GM19328 (cell line): ENCODE measurements at regions not wholly inside any gene's neighbourhood (a gene's known extent, or its start where the extent isn't known, plus 50 kb on each side); places are given as distances from the start of the nearest gene placed in this dataset.
"Not testable (repeated sequence)": the region's sequence is repeated elsewhere in the genome, so short reads cannot be mapped to it uniquely, and the experiment has no call there.

ENCODE experiments used
- ATAC-seq: cut with Tn5 transposase; IDR thresholded peaks from one replicate; pipeline ENCODE4 v1.9.1; 2021; ENCODE audit warnings: mild to moderate bottlenecking, moderate library complexity; ENCODE audit not compliant: unreplicated experiment

- ATAC-seq, result no peak
These were observed 109.5 kb upstream of the MAN2A1 start for GRCh38 chr5:109580225-109580624.

- ATAC-seq, result no peak
These were observed 114.2 kb upstream of the MAN2A1 start for GRCh38 chr5:109575506-109575905.

GRCh38 chr5:109574985-109575384, 114.7 kb upstream of the MAN2A1 start:
- ATAC-seq, result no peak

- ATAC-seq, result no peak
These were observed 116.0 kb upstream of the MAN2A1 start for GRCh38 chr5:109573766-109574165.

- ATAC-seq, result no peak
These were observed 116.5 kb upstream of the MAN2A1 start for GRCh38 chr5:109573256-109573655.

- ATAC-seq, result no peak
These were observed 117.9 kb upstream of the MAN2A1 start for GRCh38 chr5:109571785-109572184.

GRCh38 chr5:109570362-109570874, 119.3 kb upstream of the MAN2A1 start:
- ATAC-seq, result no peak

- no peak for ATAC-seq
These were observed 122.2 kb upstream of the MAN2A1 start for GRCh38 chr5:109567374-109568044.

- no peak for ATAC-seq
These were observed 123.4 kb upstream of the MAN2A1 start for GRCh38 chr5:109566361-109566760.

- no peak for ATAC-seq
These were observed 126.0 kb upstream of the MAN2A1 start for GRCh38 chr5:109563739-109564138.

GRCh38 chr5:109563189-109563588, 126.5 kb upstream of the MAN2A1 start:
- ATAC-seq, result no peak

GRCh38 chr5:109562441-109562840, 127.3 kb upstream of the MAN2A1 start:
- ATAC-seq, result no peak

GRCh38 chr5:109561447-109561846, 128.3 kb upstream of the MAN2A1 start:
- no peak for ATAC-seq

- ATAC-seq, result no peak
These were observed 129.2 kb upstream of the MAN2A1 start for GRCh38 chr5:109560554-109560953.

GRCh38 chr5:109558952-109559351, 130.8 kb upstream of the MAN2A1 start:
- no peak for ATAC-seq

- no peak for ATAC-seq
These were observed 131.4 kb upstream of the MAN2A1 start for GRCh38 chr5:109558364-109558763.

GRCh38 chr5:109553846-109554245, 135.9 kb upstream of the MAN2A1 start:
- ATAC-seq, result no peak

- ATAC-seq, result not testable (repeated sequence)
These were observed 138.5 kb upstream of the MAN2A1 start for GRCh38 chr5:109551234-109551633.

GRCh38 chr5:109550077-109550476, 139.7 kb upstream of the MAN2A1 start:
- no peak for ATAC-seq

GRCh38 chr5:109546461-109546860, 136.7 kb upstream of the PJA2 start:
- no peak for ATAC-seq

- not testable (repeated sequence) for ATAC-seq
These were observed 135.1 kb upstream of the PJA2 start for GRCh38 chr5:109544873-109545272.

- not testable (repeated sequence) for ATAC-seq
These were observed 128.9 kb upstream of the PJA2 start for GRCh38 chr5:109538692-109539091.

- not testable (repeated sequence) for ATAC-seq
These were observed 125.3 kb upstream of the PJA2 start for GRCh38 chr5:109535090-109535489.
